HepG2 (cell line): ENCODE measurements at regions not wholly inside any gene's neighbourhood (a gene's known extent, or its start where the extent isn't known, plus 50 kb on each side); places are given as distances from the start of the nearest gene placed in this dataset.

Source experiments
- ATAC-seq: fragments of 200-7000 bp; cut with Tn5 transposase; 3 replicates; pipeline ENCODE4 v1.9.1; 2020; ENCODE audit warnings: mild to moderate bottlenecking, moderate library complexity
- BruUV-seq: library from RNA; stranded (reverse); fragments of 400-500 nt; replicated peaks from 2 replicates; lab custom pipeline; 2021; lab: Mats Ljungman, UMichigan
- CTCF ChIA-PET: fragments of 300-600 bp; formaldehyde crosslinking; extraction: SDS; loops from one replicate; lab custom pipeline; 2021; ENCODE audit warnings: low total read pairs, inconsistent platforms, low intra/inter-chr PET ratio; lab: Yijun Ruan, JAX
- POLR2A ChIA-PET: fragments of 350-600 bp; sonication (Branson Sonifier 250); formaldehyde crosslinking; loops from one replicate; lab custom pipeline; 2020; ENCODE audit warnings: antibody characterized with exemption, inconsistent platforms; lab: Yijun Ruan, JAX
- DNase-seq: peaks from one replicate; pipeline ENCODE4 v3.0.0-alpha.2; 2015; ENCODE audit warnings: low spot score
- FAIRE-seq: peaks from 3 replicates; lab custom pipeline; 2011; peaks lifted over from hg19 to GRCh38; lab: Jason Lieb, UNC
- H2AFZ ChIP-seq: one replicate; pipeline ENCODE4 v1.6.1; 2011; ENCODE audit warnings: low read length, inconsistent platforms
- H3K27ac ChIP-seq: fragments of 300-600 bp; 3 replicates; pipeline ENCODE4 v1.8.0; 2011; ENCODE audit warnings: mixed run types, mild to moderate bottlenecking, mixed read lengths, low read length, inconsistent platforms; ENCODE audit not compliant: insufficient read depth; ENCODE audit errors: extremely low read length
- H3K27me3 ChIP-seq, 2 experiments: fragments of 200-600 bp in 1 of 2; 2 replicates in 1 of 2; 3 replicates in 1 of 2; pipeline versions ENCODE4 v1.6.0 to v1.8.0; 2011; ENCODE audit warnings: low read length in 2 of 2, mild to moderate bottlenecking in 2 of 2, moderate library complexity in 2 of 2, inconsistent platforms in 1 of 2; ENCODE audit not compliant: insufficient read depth in 2 of 2, control insufficient read depth in 1 of 2
- H3K36me3 ChIP-seq, 2 experiments: fragments of 200-600 bp in 1 of 2; replicated peaks in 1 of 2; 2 replicates in 1 of 2; 3 replicates in 1 of 2; pipeline versions ENCODE4 v1.5.1 to v1.8.0; 2011; ENCODE audit warnings: low read length in 2 of 2, inconsistent platforms in 1 of 2; ENCODE audit not compliant: insufficient read depth in 2 of 2, control insufficient read depth in 1 of 2
- H3K4me1 ChIP-seq: 2 replicates; pipeline ENCODE4 v1.5.1; 2012; ENCODE audit warnings: low read length, inconsistent platforms; ENCODE audit not compliant: insufficient read depth
- H3K4me2 ChIP-seq: 2 replicates; pipeline ENCODE4 v1.6.0; 2011; ENCODE audit warnings: low read depth, low read length, inconsistent platforms
- H3K4me3 ChIP-seq, 3 experiments: fragments of 200-600 bp in 1 of 3; sonication (generic), shearing (Covaris generic) in 1 of 3; replicated peaks in 1 of 3; 2 replicates each; pipeline ENCODE4 v1.5.1; 2011 to 2016; ENCODE audit warnings: low read length in 3 of 3, inconsistent platforms in 2 of 3, low read depth in 2 of 3, mild to moderate bottlenecking in 2 of 3, control low read depth in 1 of 3, mixed read lengths in 1 of 3; ENCODE audit not compliant: insufficient read depth in 1 of 3
- H3K79me2 ChIP-seq: one replicate; pipeline ENCODE4 v1.6.1; 2011; ENCODE audit warnings: low read length, inconsistent platforms; ENCODE audit not compliant: insufficient read depth
- H3K9ac ChIP-seq: 2 replicates; pipeline ENCODE4 v1.6.0; 2011; ENCODE audit warnings: mild to moderate bottlenecking, low read depth, low read length, inconsistent platforms; ENCODE audit not compliant: insufficient read depth
- H3K9me3 ChIP-seq: 2 replicates; pipeline ENCODE4 v1.5.1; 2012; ENCODE audit warnings: mild to moderate bottlenecking, low read length
- H4K20me1 ChIP-seq: 2 replicates; pipeline ENCODE4 v1.6.0; 2011; ENCODE audit warnings: inconsistent platforms, mild to moderate bottlenecking, low read length, moderate library complexity; ENCODE audit not compliant: insufficient read depth
- ATRX ChIP-seq: sonication (generic); formaldehyde crosslinking; IDR thresholded peaks from 2 replicates; pipeline ENCODE4 v1.4.0; 2020; ENCODE audit warnings: missing genetic modification reagents, borderline replicate concordance
- DDIT3 ChIP-seq: sonication (generic); formaldehyde crosslinking; IDR thresholded peaks from 2 replicates; pipeline ENCODE4 v1.4.0; 2020; ENCODE audit warnings: mild to moderate bottlenecking, missing genetic modification reagents
- KDM2A ChIP-seq: sonication (generic); formaldehyde crosslinking; IDR thresholded peaks from 2 replicates; pipeline ENCODE4 v1.4.0; 2020; ENCODE audit warnings: low read depth, missing genetic modification reagents, borderline replicate concordance
- RORA ChIP-seq: sonication (generic); formaldehyde crosslinking; IDR thresholded peaks from 2 replicates; pipeline ENCODE4 v1.5.0; 2020; ENCODE audit warnings: mild to moderate bottlenecking, missing genetic modification reagents, moderate library complexity
- SOX5 ChIP-seq: IDR thresholded peaks from 2 replicates; pipeline ENCODE4 v1.6.1; 2016; ENCODE audit warnings: borderline replicate concordance
- SRSF9 ChIP-seq: fragments of 200-400 bp; formaldehyde crosslinking; IDR thresholded peaks from 2 replicates; pipeline ENCODE4 v1.6.1; 2018; ENCODE audit warnings: borderline replicate concordance, mild to moderate bottlenecking, low read depth, low read length; ENCODE audit not compliant: insufficient read depth, poor library complexity, severe bottlenecking
- ZNF790 ChIP-seq: sonication (generic); formaldehyde crosslinking; IDR thresholded peaks from 2 replicates; pipeline ENCODE4 v1.8.0; 2022; ENCODE audit warnings: missing genetic modification reagents, mild to moderate bottlenecking, borderline replicate concordance
- ZNF879 ChIP-seq: sonication (generic); formaldehyde crosslinking; IDR thresholded peaks from 2 replicates; pipeline ENCODE4 v1.8.1; 2023; ENCODE audit warnings: missing genetic modification reagents
- WGBS: methylation state at CpG from one replicate; pipeline ENCODE4 v1.1.6; 2017; ENCODE audit warnings: low lambda C conversion rate; 5-methylcytosine and 5-hydroxymethylcytosine counted together
- in situ Hi-C: cut with HindIII; loops from 2 replicates; pipeline ENCODE4 v1.10.0; 2017; ENCODE audit warnings: low pct_unique_long_range_greater_than_20kb; ENCODE audit not compliant: extremely low pct_ligation_motif_present
- intact Hi-C: fragments of 100-400 bp; cut with micrococcal nuclease; formaldehyde crosslinking; loops from one replicate; pipeline ENCODE4 v1.10.0; 2022; ENCODE audit not compliant: unreplicated experiment
- TF ChIP-seq, protein P1 (sequence below): sonication (generic); formaldehyde crosslinking; conservative IDR thresholded peaks from 2 replicates; pipeline ENCODE4 v1.4.0; 2020; ENCODE audit warnings: missing genetic modification reagents

DNA sequence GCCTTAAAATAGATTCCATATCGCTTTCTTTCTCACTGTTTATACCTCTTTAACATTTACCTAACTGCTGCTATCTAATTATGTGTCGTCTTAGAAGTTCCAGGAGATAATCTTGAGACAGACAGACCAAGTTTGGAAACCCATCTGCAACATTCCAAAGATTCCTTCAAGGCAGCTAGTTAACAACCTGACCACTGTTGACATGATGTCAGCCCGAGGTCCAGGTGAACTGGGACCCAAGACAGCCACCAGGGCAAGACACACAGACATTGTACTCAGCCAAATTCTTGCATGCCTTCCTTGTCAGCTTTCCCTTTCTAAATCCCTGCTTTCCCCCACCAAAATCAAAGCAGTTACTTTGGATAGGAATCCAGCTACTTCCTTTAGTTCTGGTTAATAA lies 1476.5 kb upstream of the PRR20A start:
- Histone ChIP-seq H3K4me3 (no peak overlapping the region), H3K36me3 (no peaks in the 10 kb centered on the region), H3K79me2 (no peaks in the 10 kb centered on the region), H3K4me1 (no peaks in the 10 kb centered on the region), H3K9me3 (peaks cover 40% of the 10 kb centered on the region), H3K27me3 (no peaks in the 10 kb centered on the region), H3K4me2 (no peak overlapping the region), H3K9ac (no peak overlapping the region), H4K20me1 (no peaks in the 10 kb centered on the region), H2AFZ (no peak overlapping the region), H3K27ac (no peak overlapping the region)
- under 1% methylated on average over 3 of the region's 3 CpGs for WGBS
- DNase-seq (no peak), ATAC-seq (no peak), FAIRE-seq (no peak)
- POLR2A ChIA-PET = no interaction called here
- BruUV-seq = no TSS peak
- TF ChIP-seq SOX5 (no peak), ZNF790 (no peak), SRSF9 (no peak), DDIT3 (no peak), RORA (CRISPR knock-in tag) (no peak), KDM2A (CRISPR knock-in tag) (no peak)
- CTCF ChIA-PET = no interaction called here
- in situ Hi-C loops (no loop called here), intact Hi-C loops (no loop called here)

DNA sequence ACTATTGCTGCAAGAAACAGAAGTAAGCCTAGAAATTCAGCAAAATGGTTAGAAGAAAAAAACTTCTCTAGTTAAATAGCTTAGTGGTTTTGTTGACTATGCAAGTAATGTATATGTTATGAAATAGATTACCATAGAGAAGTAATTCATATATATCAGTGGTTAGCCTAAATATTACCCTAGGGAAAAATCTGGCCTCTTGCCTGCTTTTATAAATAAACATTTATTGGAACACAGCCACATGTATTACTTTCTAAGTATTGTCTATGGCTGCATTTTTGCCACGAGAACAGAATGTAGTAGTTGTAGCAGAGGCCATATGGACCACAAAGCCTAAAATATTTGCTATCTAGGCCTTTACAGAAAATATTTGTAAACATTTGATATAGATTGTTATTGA lies 1471.7 kb upstream of the PRR20A start:
- in situ Hi-C loops = no loop called here
- CTCF ChIA-PET = no interaction called here
- no peaks in the 10 kb centered on the region for H3K4me1 ChIP-seq
- ATAC-seq (no peak), FAIRE-seq (no peak)
- H3K9me3 ChIP-seq = peaks cover 42% of the 10 kb centered on the region
- no peaks in the 10 kb centered on the region; a peak in 1 of 5 replicates for H3K27me3 ChIP-seq
- TF ChIP-seq, protein P1, sequence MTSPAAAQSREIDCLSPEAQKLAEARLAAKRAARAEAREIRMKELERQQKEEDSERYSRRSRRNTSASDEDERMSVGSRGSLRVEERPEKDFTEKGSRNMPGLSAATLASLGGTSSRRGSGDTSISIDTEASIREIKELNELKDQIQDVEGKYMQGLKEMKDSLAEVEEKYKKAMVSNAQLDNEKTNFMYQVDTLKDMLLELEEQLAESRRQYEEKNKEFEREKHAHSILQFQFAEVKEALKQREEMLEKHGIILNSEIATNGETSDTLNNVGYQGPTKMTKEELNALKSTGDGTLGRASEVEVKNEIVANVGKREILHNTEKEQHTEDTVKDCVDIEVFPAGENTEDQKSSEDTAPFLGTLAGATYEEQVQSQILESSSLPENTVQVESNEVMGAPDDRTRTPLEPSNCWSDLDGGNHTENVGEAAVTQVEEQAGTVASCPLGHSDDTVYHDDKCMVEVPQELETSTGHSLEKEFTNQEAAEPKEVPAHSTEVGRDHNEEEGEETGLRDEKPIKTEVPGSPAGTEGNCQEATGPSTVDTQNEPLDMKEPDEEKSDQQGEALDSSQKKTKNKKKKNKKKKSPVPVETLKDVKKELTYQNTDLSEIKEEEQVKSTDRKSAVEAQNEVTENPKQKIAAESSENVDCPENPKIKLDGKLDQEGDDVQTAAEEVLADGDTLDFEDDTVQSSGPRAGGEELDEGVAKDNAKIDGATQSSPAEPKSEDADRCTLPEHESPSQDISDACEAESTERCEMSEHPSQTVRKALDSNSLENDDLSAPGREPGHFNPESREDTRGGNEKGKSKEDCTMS (CRISPR knock-in tag) = no peak
- TF ChIP-seq ZNF879 (CRISPR knock-in tag) (no peak), ATRX (CRISPR knock-in tag) (no peak)
- TF ChIP-seq, all 625 proteins: peak for 0
- BruUV-seq = no TSS peak
- WGBS = 0% methylated on average over 1 of the region's 1 CpG
- H3K4me2 ChIP-seq = no peak overlapping the region
- POLR2A ChIA-PET = no interaction called here
- H3K4me3 ChIP-seq = no peak overlapping the region
- intact Hi-C loops = no loop called here
- H3K9ac ChIP-seq = no peak overlapping the region
- no peaks in the 10 kb centered on the region for H3K79me2 ChIP-seq
- no peaks in the 10 kb centered on the region for H4K20me1 ChIP-seq
- no peak for DNase-seq
- no peak overlapping the region for H2AFZ ChIP-seq
- no peaks in the 10 kb centered on the region for H3K36me3 ChIP-seq
- H3K27ac ChIP-seq = no peak overlapping the region
